ENCODE measurements at regions not wholly inside any gene's neighbourhood (a gene's known extent, or its start where the extent isn't known, plus 50 kb on each side); places are given as distances from the start of the nearest gene placed in this dataset.
"Not testable (repeated sequence)": the region's sequence is repeated elsewhere in the genome, so short reads cannot be mapped to it uniquely, and the experiment has no call there.

- DNase-seq, result no peak
Measured at GRCh38 chr7:152905949-152906348, 146.4 kb downstream of the ACTR3B start.

GRCh38 chr7:152907042-152907761 is 147.7 kb downstream of the ACTR3B start:
- DNase-seq, result no peak

GRCh38 chr7:152909280-152909679 is 149.7 kb downstream of the ACTR3B start:
- DNase-seq, result no peak

GRCh38 chr7:152909683-152910544 is 150.4 kb downstream of the ACTR3B start:
- no peak for DNase-seq

- DNase-seq, result no peak
Measured at GRCh38 chr7:152910545-152911225, 151.1 kb downstream of the ACTR3B start.

GRCh38 chr7:152911226-152911560 is 151.6 kb downstream of the ACTR3B start:
- DNase-seq, result no peak

GRCh38 chr7:152911922-152912321 is 152.4 kb downstream of the ACTR3B start:
- no peak for DNase-seq

GRCh38 chr7:152912511-152912910 is 153.0 kb downstream of the ACTR3B start:
- DNase-seq, result no peak

GRCh38 chr7:152913492-152913891 is 153.9 kb downstream of the ACTR3B start:
- no peak for DNase-seq

GRCh38 chr7:152914014-152914844 is 154.7 kb downstream of the ACTR3B start:
- DNase-seq, result no peak

- not testable (repeated sequence) for DNase-seq
Measured at GRCh38 chr7:152914845-152915102, 155.2 kb downstream of the ACTR3B start.

- no peak for DNase-seq
Measured at GRCh38 chr7:152922318-152923081, 162.9 kb downstream of the ACTR3B start.

GRCh38 chr7:152923711-152924110 is 164.2 kb downstream of the ACTR3B start:
- DNase-seq, result no peak

- no peak for DNase-seq
Measured at GRCh38 chr7:152924238-152924637, 164.7 kb downstream of the ACTR3B start.

GRCh38 chr7:152924826-152925411 is 165.4 kb downstream of the ACTR3B start:
- no peak for DNase-seq

GRCh38 chr7:152925412-152926147 is 166.0 kb downstream of the ACTR3B start:
- no peak for DNase-seq

- no peak for DNase-seq
Measured at GRCh38 chr7:152931633-152932032, 172.1 kb downstream of the ACTR3B start.

GRCh38 chr7:152937282-152937681 is 177.7 kb downstream of the ACTR3B start:
- no peak for DNase-seq

- not testable (repeated sequence) for DNase-seq
Measured at GRCh38 chr7:152946616-152947015, 187.1 kb downstream of the ACTR3B start.

- no peak for DNase-seq
Measured at GRCh38 chr7:152947686-152948085, 188.1 kb downstream of the ACTR3B start.

GRCh38 chr7:152949253-152949652 is 189.7 kb downstream of the ACTR3B start:
- DNase-seq, result no peak

All from dermis blood vessel endothelial cell (primary cell).